ENCODE measurements at regions not wholly inside any gene's neighbourhood (a gene's known extent, or its start where the extent isn't known, plus 50 kb on each side); places are given as distances from the start of the nearest gene placed in this dataset.

DNA sequence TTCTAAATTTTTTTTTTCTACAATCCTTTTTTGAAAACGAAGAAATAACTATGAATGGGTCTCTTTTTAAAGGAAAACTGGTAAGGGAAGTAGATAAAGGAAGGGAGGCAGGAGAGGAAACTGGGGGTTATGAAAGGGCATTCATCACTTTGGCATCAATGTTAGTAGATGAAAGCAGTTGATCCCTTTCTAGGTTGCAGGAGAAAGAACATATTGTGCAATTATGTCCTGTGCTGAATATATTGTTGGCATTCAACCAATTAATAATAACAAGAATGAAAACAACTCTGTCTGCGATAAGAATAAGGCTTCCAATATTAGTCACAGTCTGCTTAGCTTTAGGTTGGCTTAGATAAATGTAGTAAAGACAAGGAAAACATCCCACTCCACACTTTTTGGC is 796.8 kb upstream of the KLHL1 start:
- TF ChIP-seq POLR2AphosphoS5 (IDR thresholded peaks at IDR 0.05; ENCODE audit: low read depth, low read length), result no peak
- TF ChIP-seq PAX5 (IDR thresholded peaks at IDR 0.05; ENCODE audit: insufficient read depth, low read length, severe bottlenecking), result no peak
- TF ChIP-seq POU2F2 (IDR thresholded peaks at IDR 0.05; ENCODE audit: low read depth, low read length), result no peak
- no peak for TF ChIP-seq POLR2A (IDR thresholded peaks at IDR 0.05; ENCODE audit: low read depth, low read length)

Data from GM12891 (cell line).